ENCODE measurements at regions not wholly inside any gene's neighbourhood (a gene's known extent, or its start where the extent isn't known, plus 50 kb on each side); places are given as distances from the start of the nearest gene placed in this dataset.
"Not testable (repeated sequence)": the region's sequence is repeated elsewhere in the genome, so short reads cannot be mapped to it uniquely, and the experiment has no call there.

- no peak for DNase-seq (ENCODE audit: low read depth in 4 of 4, low spot score in 2 of 4)
Measured at GRCh38 chr14:51341338-51341737, 101.3 kb downstream of the TMX1 start.

DNA sequence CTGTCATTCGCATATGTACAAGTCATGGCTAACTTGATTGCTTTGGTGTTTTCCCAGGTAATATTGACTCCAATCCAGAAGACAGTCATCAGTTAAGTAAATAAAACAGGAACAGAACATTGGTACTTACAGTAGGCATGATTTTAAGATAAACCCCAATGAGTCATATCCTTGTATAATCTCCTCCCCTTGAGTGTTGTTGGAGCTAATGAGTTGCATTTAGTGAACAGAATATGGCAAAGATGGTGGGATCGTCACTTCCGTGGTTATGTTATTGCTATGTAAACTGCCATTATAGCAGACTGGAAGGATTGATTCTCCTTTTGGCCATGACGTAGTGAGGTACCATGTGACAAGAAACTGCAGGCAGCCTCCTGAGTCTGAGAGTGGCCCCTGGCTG is 102.2 kb downstream of the TMX1 start:
- no peak for DNase-seq (ENCODE audit: low read depth in 4 of 4, low spot score in 2 of 4)

DNA sequence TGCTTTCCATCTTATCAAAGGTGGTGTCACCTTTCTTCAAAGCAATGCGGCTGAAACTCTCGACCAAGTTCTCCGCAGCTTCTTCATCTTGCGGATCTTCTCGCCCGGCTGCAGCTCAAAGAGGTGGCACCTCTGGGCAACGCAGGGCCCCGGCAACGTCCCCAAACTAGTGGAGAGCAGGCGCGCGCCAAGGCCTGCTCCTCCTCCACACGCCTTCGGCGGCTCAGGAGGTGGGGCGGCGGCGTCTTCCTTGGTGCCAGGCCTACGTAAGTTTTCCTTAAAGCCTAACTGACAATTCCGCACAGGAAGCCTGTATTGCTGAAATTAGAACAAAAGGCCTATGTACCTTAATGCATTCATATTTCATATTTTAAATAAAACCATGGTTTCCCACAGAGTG is 112.0 kb downstream of the TMX1 start:
- DNase-seq (ENCODE audit: low read depth in 4 of 4, low spot score in 2 of 4) = no peak

DNA sequence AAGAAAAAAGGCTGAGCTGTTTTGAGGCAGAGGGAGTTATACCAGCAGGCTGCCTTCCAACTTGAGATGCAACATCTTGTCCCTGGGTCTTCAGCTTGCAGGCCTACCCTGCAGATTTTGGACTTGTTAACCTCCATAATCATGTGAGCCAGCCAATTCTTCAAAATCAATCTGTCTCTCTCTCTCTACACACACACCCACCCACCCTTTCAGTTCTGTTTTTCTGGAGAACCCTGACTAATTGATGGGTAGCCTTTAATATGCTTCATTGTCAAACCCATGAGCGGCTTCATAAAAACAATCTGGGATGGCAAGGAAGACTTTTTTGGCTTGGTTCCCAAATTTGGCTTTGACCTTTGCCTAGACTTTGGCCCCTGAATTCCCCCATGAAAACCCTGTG is 113.9 kb downstream of the TMX1 start:
- DNase-seq (ENCODE audit: low read depth in 4 of 4, low spot score in 2 of 4) = no peak

GRCh38 chr14:51354846-51355245 is 114.8 kb downstream of the TMX1 start:
- no peak for DNase-seq (ENCODE audit: low read depth in 4 of 4, low spot score in 2 of 4)

DNA sequence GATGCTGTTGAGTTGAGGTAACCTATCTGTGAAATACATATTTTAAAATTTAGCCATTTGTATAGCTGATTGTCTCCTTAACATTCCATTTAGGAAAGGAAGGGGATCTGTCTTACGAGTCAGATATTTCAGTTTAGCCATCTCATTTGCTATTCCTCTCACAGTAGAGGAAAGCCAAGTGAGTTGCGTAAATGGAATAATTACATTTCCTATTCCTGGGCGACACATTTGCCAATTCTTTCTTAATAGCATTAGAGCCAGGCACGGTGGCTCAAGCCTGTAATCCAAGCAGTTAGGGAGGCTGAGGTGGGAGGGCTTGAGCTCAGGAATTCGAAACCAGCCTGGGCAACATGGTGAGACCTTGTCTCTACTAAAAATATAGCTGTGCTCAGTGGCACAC is 116.3 kb downstream of the TMX1 start:
- DNase-seq (ENCODE audit: low read depth in 4 of 4, low spot score in 2 of 4) = no peak

DNA sequence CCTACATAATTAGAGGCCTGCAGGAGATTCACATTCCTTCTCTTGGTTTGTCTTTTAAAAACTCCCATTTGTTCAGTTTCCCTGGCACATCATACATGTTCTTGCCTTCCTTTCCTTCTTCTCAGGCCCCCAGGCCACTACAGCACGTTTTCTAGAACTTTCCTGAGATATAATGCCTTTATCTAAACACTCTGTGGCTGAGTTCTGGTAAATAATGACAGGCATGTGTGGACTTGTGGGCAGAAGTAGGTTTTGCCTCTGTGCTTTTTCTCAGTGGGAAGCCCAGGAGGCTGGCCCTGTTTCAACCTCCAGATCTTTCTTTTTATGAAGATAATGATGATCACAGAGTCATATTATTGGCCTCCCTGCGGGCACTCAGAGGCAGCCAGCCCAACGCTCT is 117.2 kb downstream of the TMX1 start:
- no peak for DNase-seq (ENCODE audit: low read depth in 4 of 4, low spot score in 2 of 4)

GRCh38 chr14:51360592-51360991 is 120.5 kb downstream of the TMX1 start:
- DNase-seq (ENCODE audit: low read depth in 4 of 4, low spot score in 2 of 4) = no peak

- no peak for DNase-seq (ENCODE audit: low read depth in 4 of 4, low spot score in 2 of 4)
Measured at GRCh38 chr14:51365241-51365965, 125.4 kb downstream of the TMX1 start.

- DNase-seq (ENCODE audit: low read depth in 4 of 4, low spot score in 2 of 4) = not testable (repeated sequence)
Measured at GRCh38 chr14:51366460-51366859, 126.4 kb downstream of the TMX1 start.

- not testable (repeated sequence) for DNase-seq (ENCODE audit: low read depth in 4 of 4, low spot score in 2 of 4)
Measured at GRCh38 chr14:51366866-51367599, 127.0 kb downstream of the TMX1 start.

DNA sequence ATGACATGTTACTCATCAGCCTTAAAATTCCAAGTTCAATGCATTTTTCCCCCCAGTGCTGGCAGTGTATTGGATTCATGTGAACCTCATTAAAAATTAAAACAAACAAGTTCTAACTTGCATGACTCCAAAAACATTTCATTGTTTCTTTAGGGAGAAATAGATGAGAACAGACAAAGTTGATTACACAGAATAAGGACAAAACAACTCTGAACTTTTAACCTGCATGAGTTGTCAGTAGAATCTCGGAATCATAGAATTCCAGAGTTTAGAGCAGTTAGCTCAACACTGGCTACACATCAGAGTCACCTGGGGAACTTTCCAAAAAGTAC is 127.5 kb downstream of the TMX1 start:
- no peak for DNase-seq (ENCODE audit: low read depth in 4 of 4, low spot score in 2 of 4)

GRCh38 chr14:51368721-51369163 is 128.7 kb downstream of the TMX1 start:
- DNase-seq (ENCODE audit: low read depth in 4 of 4, low spot score in 2 of 4) = no peak

DNA sequence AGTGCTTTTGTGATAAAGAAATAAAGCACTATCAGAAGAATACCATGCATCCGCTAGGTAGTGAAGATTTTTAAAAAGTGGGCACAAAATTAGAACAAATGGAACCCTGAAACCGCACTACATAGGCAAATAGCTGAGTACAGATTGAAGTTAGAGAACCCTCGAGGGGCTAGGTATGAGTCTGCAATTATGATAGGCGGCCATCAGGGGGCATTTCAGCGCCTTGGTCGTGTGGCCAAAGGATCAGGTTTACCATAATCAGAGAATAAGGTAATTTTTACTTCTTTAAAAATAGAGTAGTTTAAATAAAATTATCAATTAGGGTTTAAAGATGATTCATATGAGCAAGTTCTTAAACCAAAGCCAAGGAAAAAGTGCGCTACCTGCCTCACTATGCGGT is 129.8 kb downstream of the TMX1 start:
- no peak for DNase-seq (ENCODE audit: low read depth in 4 of 4, low spot score in 2 of 4)

DNA sequence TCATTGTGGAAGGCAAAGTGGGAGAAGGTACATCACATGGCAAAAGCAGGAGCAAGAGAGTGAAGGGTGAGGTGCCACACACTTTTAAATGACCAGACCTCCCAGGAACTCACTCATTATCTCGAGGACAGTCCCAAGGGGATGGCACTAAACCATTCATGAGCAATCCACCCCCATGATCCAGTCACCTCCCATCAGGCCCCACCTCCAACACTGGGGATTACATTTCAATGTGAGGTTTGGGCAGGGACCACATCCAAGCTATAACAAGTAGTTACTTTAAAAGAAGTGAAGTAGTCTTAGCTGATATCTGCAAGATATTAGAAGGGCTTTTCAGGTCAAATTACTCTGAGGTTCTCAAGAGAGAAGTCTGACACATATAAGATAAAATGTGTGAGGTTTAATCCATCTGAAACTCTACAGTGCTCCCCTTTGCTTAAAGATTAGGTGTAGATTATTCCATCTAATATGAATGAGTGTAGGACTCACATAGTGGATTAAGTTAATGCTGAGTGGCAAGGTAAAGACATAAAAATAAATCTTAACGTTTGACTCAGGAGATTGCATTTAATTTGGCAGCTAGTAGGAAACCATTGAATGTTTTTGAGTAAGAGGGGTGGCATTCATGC is 130.8 kb downstream of the TMX1 start:
- DNase-seq (ENCODE audit: low read depth in 4 of 4, low spot score in 2 of 4) = no peak

GRCh38 chr14:51377186-51377585 is 137.1 kb downstream of the TMX1 start:
- not testable (repeated sequence) for DNase-seq (ENCODE audit: low read depth in 4 of 4, low spot score in 2 of 4)

GRCh38 chr14:51382506-51382905 is 142.5 kb downstream of the TMX1 start:
- no peak for DNase-seq (ENCODE audit: low read depth in 4 of 4, low spot score in 2 of 4)

- DNase-seq (ENCODE audit: low read depth in 4 of 4, low spot score in 2 of 4) = no peak
Measured at GRCh38 chr14:51386411-51386810, 146.4 kb downstream of the TMX1 start.

DNA sequence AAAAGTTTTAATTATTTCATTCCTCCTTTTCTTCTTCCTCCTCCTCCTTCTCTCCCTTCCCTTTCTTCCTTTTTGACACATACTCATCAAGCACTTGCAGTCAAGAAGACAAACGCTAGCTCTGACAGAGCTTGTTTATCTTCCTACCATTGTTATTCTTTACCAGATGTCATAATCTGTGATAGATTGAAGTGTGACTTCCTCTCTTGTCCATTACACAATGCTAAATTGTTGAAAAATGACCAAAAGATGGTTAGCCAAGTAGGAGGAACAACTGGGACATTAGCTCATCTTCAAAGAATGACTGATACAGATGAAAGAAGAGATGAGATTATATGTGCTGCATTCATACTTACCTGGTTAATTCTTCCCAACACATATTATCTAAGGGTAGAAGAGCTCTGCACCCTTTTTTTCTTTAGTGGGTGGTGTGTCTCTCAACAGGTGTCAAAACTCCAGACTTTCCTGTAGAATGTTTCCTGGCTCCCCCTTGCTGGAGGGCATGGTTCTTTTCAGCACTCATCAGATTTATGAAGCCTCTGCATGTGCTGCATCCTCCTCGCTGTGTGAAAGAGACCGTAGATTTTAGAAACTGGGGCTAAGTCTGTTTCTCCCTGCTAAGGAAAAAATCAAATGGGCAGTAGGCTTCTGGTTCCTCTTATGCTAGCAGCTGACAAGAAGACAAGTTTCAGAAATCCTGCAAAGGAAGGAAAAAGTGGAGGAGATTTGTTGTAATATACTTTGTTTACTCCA is 147.1 kb downstream of the TMX1 start:
- no peak for DNase-seq (ENCODE audit: low read depth in 4 of 4, low spot score in 2 of 4)

- no peak for DNase-seq (ENCODE audit: low read depth in 4 of 4, low spot score in 2 of 4)
Measured at GRCh38 chr14:51392416-51392815, 152.4 kb downstream of the TMX1 start.

- DNase-seq (ENCODE audit: low read depth in 4 of 4, low spot score in 2 of 4) = no peak
Measured at GRCh38 chr14:51394384-51394783, 154.3 kb downstream of the TMX1 start.

Data from left renal cortex interstitium (tissue), 4 donors.